Suprapubic skin (tissue), 4 donors: ENCODE measurements at regions not wholly inside any gene's neighbourhood (a gene's known extent, or its start where the extent isn't known, plus 50 kb on each side); places are given as distances from the start of the nearest gene placed in this dataset.

Experiments used
- EP300 ChIP-seq: sonication (generic); formaldehyde crosslinking; IDR thresholded peaks from one replicate; pipeline ENCODE4 v1.6.1; 2017; ENCODE audit warnings: antibody characterized with exemption
- POLR2A ChIP-seq, 2 donors: fragments of 450-650 bp; IDR thresholded peaks; one replicate each; pipeline ENCODE4 v1.6.1; 2017; ENCODE audit warnings: antibody characterized with exemption in 2 of 2, mild to moderate bottlenecking in 2 of 2, moderate library complexity in 2 of 2
- POLR2AphosphoS5 ChIP-seq, 3 donors: sonication (generic); formaldehyde crosslinking; IDR thresholded peaks; one replicate each; pipeline ENCODE4 v1.6.1; 2017; ENCODE audit warnings: antibody characterized with exemption in 3 of 3
- TF ChIP-seq, protein P1 (sequence below), 2 donors: fragments of 200-600 bp in 1 of 2; fragments of 450-650 bp in 1 of 2; sonication (generic) in 1 of 2; IDR thresholded peaks; one replicate each; pipeline ENCODE4 v1.5.1; 2016 to 2019; ENCODE audit warnings: antibody characterized with exemption in 2 of 2, mild to moderate bottlenecking in 1 of 2, moderate library complexity in 1 of 2

DNA sequence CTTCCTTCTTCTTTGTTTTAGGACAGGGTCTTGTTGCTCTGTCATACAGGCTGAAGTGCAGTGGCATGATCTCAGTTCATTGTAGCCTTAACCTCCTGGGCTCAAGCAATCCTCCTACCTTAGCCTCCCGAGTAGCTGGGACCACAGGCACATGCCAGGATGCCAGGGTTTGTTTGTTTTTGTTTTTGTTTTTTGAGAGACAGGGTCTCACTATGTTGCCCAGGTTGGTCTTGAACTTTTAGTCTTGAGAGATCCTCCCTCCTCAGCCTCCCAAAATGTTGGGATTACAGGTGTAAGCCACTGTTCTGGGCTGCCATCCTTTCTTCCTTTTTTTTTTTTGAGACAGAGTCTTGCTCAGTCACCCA lies 56.5 kb upstream of the SLC45A1 start:
- no peak for TF ChIP-seq POLR2A (IDR thresholded peaks at IDR 0.05)
- TF ChIP-seq, protein P1, sequence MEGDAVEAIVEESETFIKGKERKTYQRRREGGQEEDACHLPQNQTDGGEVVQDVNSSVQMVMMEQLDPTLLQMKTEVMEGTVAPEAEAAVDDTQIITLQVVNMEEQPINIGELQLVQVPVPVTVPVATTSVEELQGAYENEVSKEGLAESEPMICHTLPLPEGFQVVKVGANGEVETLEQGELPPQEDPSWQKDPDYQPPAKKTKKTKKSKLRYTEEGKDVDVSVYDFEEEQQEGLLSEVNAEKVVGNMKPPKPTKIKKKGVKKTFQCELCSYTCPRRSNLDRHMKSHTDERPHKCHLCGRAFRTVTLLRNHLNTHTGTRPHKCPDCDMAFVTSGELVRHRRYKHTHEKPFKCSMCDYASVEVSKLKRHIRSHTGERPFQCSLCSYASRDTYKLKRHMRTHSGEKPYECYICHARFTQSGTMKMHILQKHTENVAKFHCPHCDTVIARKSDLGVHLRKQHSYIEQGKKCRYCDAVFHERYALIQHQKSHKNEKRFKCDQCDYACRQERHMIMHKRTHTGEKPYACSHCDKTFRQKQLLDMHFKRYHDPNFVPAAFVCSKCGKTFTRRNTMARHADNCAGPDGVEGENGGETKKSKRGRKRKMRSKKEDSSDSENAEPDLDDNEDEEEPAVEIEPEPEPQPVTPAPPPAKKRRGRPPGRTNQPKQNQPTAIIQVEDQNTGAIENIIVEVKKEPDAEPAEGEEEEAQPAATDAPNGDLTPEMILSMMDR (IDR thresholded peaks at IDR 0.05) = no peak
- no peak for TF ChIP-seq EP300
- no peak for TF ChIP-seq POLR2AphosphoS5 (IDR thresholded peaks at IDR 0.05)
